ENCODE measurements at regions not wholly inside any gene's neighbourhood (a gene's known extent, or its start where the extent isn't known, plus 50 kb on each side); places are given as distances from the start of the nearest gene placed in this dataset.
"Not testable (repeated sequence)": the region's sequence is repeated elsewhere in the genome, so short reads cannot be mapped to it uniquely, and the experiment has no call there.

- no peak for DNase-seq
Measured at GRCh38 chr2:167670588-167670987, 576.8 kb downstream of the STK39 start.

- DNase-seq, result no peak
Measured at GRCh38 chr2:167653131-167653530, 594.3 kb downstream of the STK39 start.

GRCh38 chr2:167652401-167652800, 595.0 kb downstream of the STK39 start:
- no peak for DNase-seq

- DNase-seq, result no peak
Measured at GRCh38 chr2:167651406-167652151, 595.8 kb downstream of the STK39 start.

GRCh38 chr2:167646557-167646956, 600.8 kb downstream of the STK39 start:
- no peak for DNase-seq

- DNase-seq, result no peak
Measured at GRCh38 chr2:167640096-167640495, 607.3 kb downstream of the STK39 start.

GRCh38 chr2:167637741-167638140, 609.7 kb downstream of the STK39 start:
- DNase-seq, result no peak

GRCh38 chr2:167632271-167632670, 615.1 kb downstream of the STK39 start:
- DNase-seq, result not testable (repeated sequence)

GRCh38 chr2:167626961-167627360, 620.4 kb downstream of the STK39 start:
- no peak for DNase-seq

GRCh38 chr2:167626301-167626700, 621.1 kb downstream of the STK39 start:
- no peak for DNase-seq

GRCh38 chr2:167616997-167617396, 630.4 kb downstream of the STK39 start:
- no peak for DNase-seq

GRCh38 chr2:167613471-167613870, 633.9 kb downstream of the STK39 start:
- DNase-seq, result no peak

- no peak for DNase-seq
Measured at GRCh38 chr2:167608487-167608886, 638.9 kb downstream of the STK39 start.

GRCh38 chr2:167607731-167608130, 639.7 kb downstream of the STK39 start:
- DNase-seq, result no peak

GRCh38 chr2:167607211-167607610, 640.2 kb downstream of the STK39 start:
- no peak for DNase-seq

- DNase-seq, result no peak
Measured at GRCh38 chr2:167602122-167602521, 645.3 kb downstream of the STK39 start.

- no peak for DNase-seq
Measured at GRCh38 chr2:167599219-167599618, 648.2 kb downstream of the STK39 start.

GRCh38 chr2:167595839-167596471, 651.4 kb downstream of the STK39 start:
- DNase-seq, result no peak

GRCh38 chr2:167595021-167595420, 652.4 kb downstream of the STK39 start:
- no peak for DNase-seq

GRCh38 chr2:167592441-167592840, 655.0 kb downstream of the STK39 start:
- DNase-seq, result no peak

GRCh38 chr2:167582619-167583018, 664.8 kb downstream of the STK39 start:
- DNase-seq, result no peak

- no peak for DNase-seq
Measured at GRCh38 chr2:167581961-167582574, 665.3 kb downstream of the STK39 start.

GRCh38 chr2:167579826-167580225, 667.6 kb downstream of the STK39 start:
- DNase-seq, result no peak

GRCh38 chr2:167575276-167575675, 672.1 kb downstream of the STK39 start:
- DNase-seq, result no peak

Data from activated T-cell treated with anti-CD3 and anti-CD28 coated beads, Interleukin-2, amount 50 U/mL, for 48 hours (primary cell).